Adrenal gland (tissue), 5 donors: ENCODE measurements at regions not wholly inside any gene's neighbourhood (a gene's known extent, or its start where the extent isn't known, plus 50 kb on each side); places are given as distances from the start of the nearest gene placed in this dataset.

Experiments used
- CTCF ChIP-seq, 6 experiments: fragments of 450-650 bp in 4 of 6; fragments of 200-600 bp in 2 of 6; sonication (generic) in 1 of 6; IDR thresholded peaks; 1 replicate in 5 of 6; 2 replicates in 1 of 6; pipeline versions ENCODE4 v1.5.1 to v1.8.0; 2016 to 2021; ENCODE audit warnings: antibody characterized with exemption in 6 of 6, mild to moderate bottlenecking in 2 of 6, moderate library complexity in 1 of 6
- POLR2A ChIP-seq, 2 donors: fragments of 450-650 bp; IDR thresholded peaks; one replicate each; pipeline ENCODE4 v1.6.1; 2017; ENCODE audit warnings: antibody characterized with exemption in 2 of 2, mild to moderate bottlenecking in 2 of 2, moderate library complexity in 1 of 2
- donor health status: DM: no; HTN: no; CAD: no.

DNA sequence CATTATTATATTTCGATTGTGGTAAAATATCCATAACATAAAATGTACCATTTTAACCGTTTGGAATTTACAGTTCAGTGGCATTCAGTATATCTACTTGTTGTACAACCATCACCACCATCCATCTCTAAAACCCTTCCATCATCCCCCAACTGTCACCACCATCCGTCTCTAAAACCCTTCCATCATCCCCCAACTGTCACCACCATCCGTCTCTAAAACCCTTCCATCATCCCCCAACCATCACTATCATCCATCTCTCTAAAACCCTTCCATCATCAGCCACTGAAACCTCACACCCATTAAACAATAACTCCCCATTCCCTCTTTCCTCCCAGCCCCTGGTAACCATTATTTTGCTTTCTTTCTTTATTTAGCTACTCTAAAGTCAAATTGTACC lies 144.2 kb upstream of the EEA1 start:
- TF ChIP-seq POLR2A (IDR thresholded peaks at IDR 0.05) (no peak), CTCF (IDR thresholded peaks at IDR 0.05) (no peak)
